ENCODE measurements at regions not wholly inside any gene's neighbourhood (a gene's known extent, or its start where the extent isn't known, plus 50 kb on each side); places are given as distances from the start of the nearest gene placed in this dataset.
"Not testable (repeated sequence)": the region's sequence is repeated elsewhere in the genome, so short reads cannot be mapped to it uniquely, and the experiment has no call there.

GRCh38 chr16:72609066-72609465 is 437.1 kb upstream of the PMFBP1 start:
- H3K27ac ChIP-seq (ENCODE audit: insufficient read depth, low read depth, low read length, poor library complexity, severe bottlenecking): no peak overlapping the region
- H3K4me3 ChIP-seq (ENCODE audit: insufficient read depth, low read depth, low read length): no peak overlapping the region
- H3K4me1 ChIP-seq (ENCODE audit: control insufficient read depth, insufficient read depth, low read length): no peaks in the 10 kb centered on the region
- no peaks in the 10 kb centered on the region for H3K36me3 ChIP-seq (ENCODE audit: control insufficient read depth, insufficient read depth, low read length)
- no peaks in the 10 kb centered on the region for H3K9me3 ChIP-seq (ENCODE audit: control insufficient read depth, low read length)
- no peaks in the 10 kb centered on the region for H3K27me3 ChIP-seq (ENCODE audit: control insufficient read depth, insufficient read depth, low read length, poor library complexity, severe bottlenecking)
- 100% methylated on average over 1 of the region's 1 CpG for WGBS, 2 experiments

- Histone ChIP-seq H3K27me3 (ENCODE audit: control insufficient read depth, insufficient read depth, low read length, poor library complexity, severe bottlenecking) (no peaks in the 10 kb centered on the region), H3K4me1 (ENCODE audit: control insufficient read depth, insufficient read depth, low read length) (no peaks in the 10 kb centered on the region), H3K4me3 (ENCODE audit: insufficient read depth, low read depth, low read length) (no peak overlapping the region), H3K9me3 (ENCODE audit: control insufficient read depth, low read length) (no peaks in the 10 kb centered on the region), H3K36me3 (ENCODE audit: control insufficient read depth, insufficient read depth, low read length) (no peaks in the 10 kb centered on the region), H3K27ac (ENCODE audit: insufficient read depth, low read depth, low read length, poor library complexity, severe bottlenecking) (no peak overlapping the region)
- WGBS, 2 experiments: no CpG with 5 or more reads among the region's 3 CpGs
Observed at GRCh38 chr16:72604375-72604774, 432.4 kb upstream of the PMFBP1 start.

GRCh38 chr16:72602499-72602898 is 430.5 kb upstream of the PMFBP1 start:
- Histone ChIP-seq H3K4me3 (ENCODE audit: insufficient read depth, low read depth, low read length) (no peak overlapping the region), H3K27me3 (ENCODE audit: control insufficient read depth, insufficient read depth, low read length, poor library complexity, severe bottlenecking) (no peaks in the 10 kb centered on the region), H3K27ac (ENCODE audit: insufficient read depth, low read depth, low read length, poor library complexity, severe bottlenecking) (no peak overlapping the region), H3K36me3 (ENCODE audit: control insufficient read depth, insufficient read depth, low read length) (no peaks in the 10 kb centered on the region), H3K9me3 (ENCODE audit: control insufficient read depth, low read length) (no peaks in the 10 kb centered on the region), H3K4me1 (ENCODE audit: control insufficient read depth, insufficient read depth, low read length) (no peaks in the 10 kb centered on the region)
- 89 to 100% methylated on average over 1 to 2 of the region's 2 CpGs for WGBS, 2 experiments

GRCh38 chr16:72598696-72599095 is 426.7 kb upstream of the PMFBP1 start:
- Histone ChIP-seq H3K27me3 (ENCODE audit: control insufficient read depth, insufficient read depth, low read length, poor library complexity, severe bottlenecking) (no peaks in the 10 kb centered on the region), H3K4me1 (ENCODE audit: control insufficient read depth, insufficient read depth, low read length) (no peaks in the 10 kb centered on the region), H3K9me3 (ENCODE audit: control insufficient read depth, low read length) (no peaks in the 10 kb centered on the region)

GRCh38 chr16:72597938-72598337 is 426.0 kb upstream of the PMFBP1 start:
- no peaks in the 10 kb centered on the region for H3K4me1 ChIP-seq (ENCODE audit: control insufficient read depth, insufficient read depth, low read length)
- H3K36me3 ChIP-seq (ENCODE audit: control insufficient read depth, insufficient read depth, low read length): no peaks in the 10 kb centered on the region
- H3K27me3 ChIP-seq (ENCODE audit: control insufficient read depth, insufficient read depth, low read length, poor library complexity, severe bottlenecking): no peaks in the 10 kb centered on the region
- no peak overlapping the region for H3K27ac ChIP-seq (ENCODE audit: insufficient read depth, low read depth, low read length, poor library complexity, severe bottlenecking)
- H3K4me3 ChIP-seq (ENCODE audit: insufficient read depth, low read depth, low read length): no peak overlapping the region
- 92% methylated on average over 3 of the region's 3 CpGs for WGBS, 2 experiments
- no peaks in the 10 kb centered on the region for H3K9me3 ChIP-seq (ENCODE audit: control insufficient read depth, low read length)

More at GRCh38 chr16:72598696-72599095, 426.7 kb upstream of the PMFBP1 start:
- no peak overlapping the region for H3K27ac ChIP-seq (ENCODE audit: insufficient read depth, low read depth, low read length, poor library complexity, severe bottlenecking)
- no peak overlapping the region for H3K4me3 ChIP-seq (ENCODE audit: insufficient read depth, low read depth, low read length)
- H3K36me3 ChIP-seq (ENCODE audit: control insufficient read depth, insufficient read depth, low read length): no peaks in the 10 kb centered on the region

GRCh38 chr16:72596373-72596772 is 424.4 kb upstream of the PMFBP1 start:
- Histone ChIP-seq H3K4me3 (ENCODE audit: insufficient read depth, low read depth, low read length) (no peak overlapping the region), H3K36me3 (ENCODE audit: control insufficient read depth, insufficient read depth, low read length) (no peaks in the 10 kb centered on the region), H3K9me3 (ENCODE audit: control insufficient read depth, low read length) (no peaks in the 10 kb centered on the region), H3K27ac (ENCODE audit: insufficient read depth, low read depth, low read length, poor library complexity, severe bottlenecking) (no peak overlapping the region), H3K27me3 (ENCODE audit: control insufficient read depth, insufficient read depth, low read length, poor library complexity, severe bottlenecking) (no peaks in the 10 kb centered on the region), H3K4me1 (ENCODE audit: control insufficient read depth, insufficient read depth, low read length) (no peaks in the 10 kb centered on the region)
- WGBS, 2 experiments: 89 to 93% methylated on average over 3 of the region's 3 CpGs

- WGBS, 2 experiments: 92 to 96% methylated on average over 2 of the region's 2 CpGs
- no peaks in the 10 kb centered on the region for H3K9me3 ChIP-seq (ENCODE audit: control insufficient read depth, low read length)
- H3K4me1 ChIP-seq (ENCODE audit: control insufficient read depth, insufficient read depth, low read length): no peaks in the 10 kb centered on the region
- H3K27me3 ChIP-seq (ENCODE audit: control insufficient read depth, insufficient read depth, low read length, poor library complexity, severe bottlenecking): no peaks in the 10 kb centered on the region
- no peak overlapping the region for H3K27ac ChIP-seq (ENCODE audit: insufficient read depth, low read depth, low read length, poor library complexity, severe bottlenecking)
- H3K36me3 ChIP-seq (ENCODE audit: control insufficient read depth, insufficient read depth, low read length): no peaks in the 10 kb centered on the region
- no peak overlapping the region for H3K4me3 ChIP-seq (ENCODE audit: insufficient read depth, low read depth, low read length)
Observed at GRCh38 chr16:72590151-72590937, 418.4 kb upstream of the PMFBP1 start.

- H3K4me1 ChIP-seq (ENCODE audit: control insufficient read depth, insufficient read depth, low read length): no peaks in the 10 kb centered on the region
- H3K36me3 ChIP-seq (ENCODE audit: control insufficient read depth, insufficient read depth, low read length): no peaks in the 10 kb centered on the region
- 100% methylated on average over 1 to 2 of the region's 2 CpGs for WGBS, 2 experiments
- H3K4me3 ChIP-seq (ENCODE audit: insufficient read depth, low read depth, low read length): no peak overlapping the region
- no peaks in the 10 kb centered on the region for H3K9me3 ChIP-seq (ENCODE audit: control insufficient read depth, low read length)
- no peaks in the 10 kb centered on the region for H3K27me3 ChIP-seq (ENCODE audit: control insufficient read depth, insufficient read depth, low read length, poor library complexity, severe bottlenecking)
- no peak overlapping the region for H3K27ac ChIP-seq (ENCODE audit: insufficient read depth, low read depth, low read length, poor library complexity, severe bottlenecking)
Observed at GRCh38 chr16:72588551-72588950, 416.6 kb upstream of the PMFBP1 start.

GRCh38 chr16:72578061-72578460 is 406.1 kb upstream of the PMFBP1 start:
- not testable (repeated sequence) for H3K27ac ChIP-seq (ENCODE audit: insufficient read depth, low read depth, low read length, poor library complexity, severe bottlenecking); H3K27me3 ChIP-seq (ENCODE audit: control insufficient read depth, insufficient read depth, low read length, poor library complexity, severe bottlenecking); H3K9me3 ChIP-seq (ENCODE audit: control insufficient read depth, low read length); H3K36me3 ChIP-seq (ENCODE audit: control insufficient read depth, insufficient read depth, low read length); H3K4me1 ChIP-seq (ENCODE audit: control insufficient read depth, insufficient read depth, low read length); H3K4me3 ChIP-seq (ENCODE audit: insufficient read depth, low read depth, low read length)
- 95 to 97% methylated on average over 6 to 7 of the region's 9 CpGs for WGBS, 2 experiments

- Histone ChIP-seq H3K4me1 (ENCODE audit: control insufficient read depth, insufficient read depth, low read length) (no peaks in the 10 kb centered on the region), H3K27me3 (ENCODE audit: control insufficient read depth, insufficient read depth, low read length, poor library complexity, severe bottlenecking) (no peaks in the 10 kb centered on the region), H3K4me3 (ENCODE audit: insufficient read depth, low read depth, low read length) (no peak overlapping the region), H3K9me3 (ENCODE audit: control insufficient read depth, low read length) (no peaks in the 10 kb centered on the region), H3K36me3 (ENCODE audit: control insufficient read depth, insufficient read depth, low read length) (no peaks in the 10 kb centered on the region), H3K27ac (ENCODE audit: insufficient read depth, low read depth, low read length, poor library complexity, severe bottlenecking) (no peak overlapping the region)
- whole genome bisulfite sequencing, 2 experiments: 96 to 98% methylated on average over 3 of the region's 3 CpGs
Observed at GRCh38 chr16:72576189-72576588, 404.2 kb upstream of the PMFBP1 start.
